IPS-15b (cell line): ENCODE measurements at regions not wholly inside any gene's neighbourhood (a gene's known extent, or its start where the extent isn't known, plus 50 kb on each side); places are given as distances from the start of the nearest gene placed in this dataset.

Source experiments
- H3K27me3 ChIP-seq: one replicate; pipeline ENCODE4 v1.6.1; 2013; ENCODE audit warnings: low read length; ENCODE audit not compliant: control insufficient read depth, insufficient read depth
- H3K36me3 ChIP-seq: one replicate; pipeline ENCODE4 v1.6.1; 2013; ENCODE audit warnings: low read length; ENCODE audit not compliant: control insufficient read depth, insufficient read depth
- H3K4me1 ChIP-seq: one replicate; pipeline ENCODE4 v1.6.1; 2013; ENCODE audit warnings: mild to moderate bottlenecking, low read length; ENCODE audit not compliant: control insufficient read depth, insufficient read depth
- H3K4me3 ChIP-seq: one replicate; pipeline ENCODE4 v1.5.1; 2013; ENCODE audit warnings: low read depth, low read length
- H3K9ac ChIP-seq: one replicate; pipeline ENCODE4 v1.6.1; 2013; ENCODE audit warnings: low read depth, mild to moderate bottlenecking, low read length
- H3K9me3 ChIP-seq: one replicate; pipeline ENCODE4 v1.6.1; 2013; ENCODE audit warnings: mild to moderate bottlenecking, low read length; ENCODE audit not compliant: control insufficient read depth, insufficient read depth

- Histone ChIP-seq H3K4me3 (no peak overlapping the region), H3K9me3 (no peaks in the 10 kb centered on the region), H3K9ac (no peak overlapping the region), H3K4me1 (no peaks in the 10 kb centered on the region), H3K27me3 (no peaks in the 10 kb centered on the region), H3K36me3 (no peaks in the 10 kb centered on the region)
These were observed 251.5 kb downstream of the GPM6A start for GRCh38 chr4:175560604-175561003.

- H3K9me3 ChIP-seq, result no peaks in the 10 kb centered on the region
- no peaks in the 10 kb centered on the region for H3K36me3 ChIP-seq
- H3K4me1 ChIP-seq, result no peaks in the 10 kb centered on the region
- no peak overlapping the region for H3K4me3 ChIP-seq
- no peak overlapping the region for H3K9ac ChIP-seq
- H3K27me3 ChIP-seq, result no peaks in the 10 kb centered on the region
These were observed 250.4 kb downstream of the GPM6A start for GRCh38 chr4:175561696-175562095.

DNA sequence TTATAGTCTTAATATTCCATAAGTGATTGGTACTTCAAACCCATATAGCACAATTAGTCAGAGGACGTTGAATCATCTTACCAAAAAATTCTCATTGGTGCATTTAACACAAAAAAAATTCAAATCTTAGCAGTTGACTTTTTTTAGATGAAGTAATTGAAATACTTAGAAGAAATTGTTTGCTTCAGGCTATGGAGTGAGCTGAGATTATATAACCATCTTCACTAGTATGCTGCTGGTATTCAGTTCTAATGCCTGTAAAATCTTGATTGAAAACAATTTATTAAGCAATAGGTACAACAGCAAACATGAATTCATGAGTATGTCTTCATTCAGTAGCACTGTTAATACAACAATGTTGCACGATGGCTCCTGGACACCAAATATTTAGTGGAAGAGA, 250.0 kb downstream of the GPM6A start:
- H3K4me1 ChIP-seq, result no peaks in the 10 kb centered on the region
- no peak overlapping the region for H3K9ac ChIP-seq
- H3K27me3 ChIP-seq, result no peaks in the 10 kb centered on the region
- no peaks in the 10 kb centered on the region for H3K36me3 ChIP-seq
- H3K4me3 ChIP-seq, result no peak overlapping the region
- H3K9me3 ChIP-seq, result no peaks in the 10 kb centered on the region

DNA sequence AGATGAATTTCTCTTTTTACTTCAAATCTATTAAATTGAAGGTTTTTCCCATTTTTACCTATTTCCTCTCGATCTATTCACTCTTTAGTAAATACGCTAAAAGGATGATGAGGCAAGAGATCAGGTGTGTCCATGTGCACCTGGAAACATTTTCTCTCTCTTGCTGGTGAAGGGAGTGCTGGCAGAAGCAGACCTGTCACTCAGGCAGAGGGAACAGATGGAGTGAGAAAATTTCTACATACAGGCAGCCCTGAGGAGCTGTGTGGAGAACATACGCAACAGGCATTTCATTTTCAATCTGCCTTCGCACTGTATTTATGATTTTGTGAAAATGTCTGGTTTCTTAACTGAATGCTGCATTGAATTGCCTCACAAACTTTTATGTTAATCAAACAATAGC, 249.5 kb downstream of the GPM6A start:
- Histone ChIP-seq H3K4me3 (no peak overlapping the region), H3K27me3 (no peaks in the 10 kb centered on the region), H3K4me1 (no peaks in the 10 kb centered on the region), H3K9me3 (no peaks in the 10 kb centered on the region), H3K36me3 (no peaks in the 10 kb centered on the region), H3K9ac (no peak overlapping the region)
